Embryonic facial prominence (tissue), 1 donor: ENCODE measurements at regions not wholly inside any gene's neighbourhood (a gene's known extent, or its start where the extent isn't known, plus 50 kb on each side); places are given as distances from the start of the nearest gene placed in this dataset.

Experiments
- DNase-seq: peaks from one replicate; pipeline ENCODE4 v3.0.0-alpha.2; 2016; ENCODE audit errors: extremely low spot score

GRCh38 chr2:38203446-38203810, 127.5 kb upstream of the CYP1B1 start:
- DNase-seq: no peak

GRCh38 chr2:38202713-38203445, 126.9 kb upstream of the CYP1B1 start:
- no peak for DNase-seq

GRCh38 chr2:38201784-38202183, 125.8 kb upstream of the CYP1B1 start:
- no peak for DNase-seq

- DNase-seq: no peak
These were observed 124.6 kb upstream of the CYP1B1 start for GRCh38 chr2:38200598-38200997.

GRCh38 chr2:38199127-38199526, 123.2 kb upstream of the CYP1B1 start:
- no peak for DNase-seq

GRCh38 chr2:38194751-38195150, 118.8 kb upstream of the CYP1B1 start:
- DNase-seq: no peak

- DNase-seq: no peak
These were observed 117.0 kb upstream of the CYP1B1 start for GRCh38 chr2:38192976-38193375.

GRCh38 chr2:38192046-38192445, 116.1 kb upstream of the CYP1B1 start:
- DNase-seq: no peak

- DNase-seq: no peak
These were observed 115.6 kb upstream of the CYP1B1 start for GRCh38 chr2:38191516-38191915.

GRCh38 chr2:38190542-38191218, 114.7 kb upstream of the CYP1B1 start:
- no peak for DNase-seq

GRCh38 chr2:38187541-38188011, 111.6 kb upstream of the CYP1B1 start:
- DNase-seq: peak; percentile 19

GRCh38 chr2:38185012-38185491, 109.1 kb upstream of the CYP1B1 start:
- DNase-seq: no peak

GRCh38 chr2:38182492-38183003, 106.6 kb upstream of the CYP1B1 start:
- no peak for DNase-seq

GRCh38 chr2:38181806-38182491, 106.0 kb upstream of the CYP1B1 start:
- no peak for DNase-seq

GRCh38 chr2:38180754-38181153, 104.8 kb upstream of the CYP1B1 start:
- DNase-seq: no peak

GRCh38 chr2:38178556-38179419, 102.8 kb upstream of the CYP1B1 start:
- no peak for DNase-seq

- no peak for DNase-seq
These were observed 102.2 kb upstream of the CYP1B1 start for GRCh38 chr2:38178119-38178518.

GRCh38 chr2:38176619-38177021, 100.7 kb upstream of the CYP1B1 start:
- DNase-seq: no peak

GRCh38 chr2:38174646-38175423, 98.9 kb upstream of the CYP1B1 start:
- peak; percentile 14 for DNase-seq

GRCh38 chr2:38174131-38174530, 98.2 kb upstream of the CYP1B1 start:
- no peak for DNase-seq

GRCh38 chr2:38173683-38174082, 97.7 kb upstream of the CYP1B1 start:
- DNase-seq: no peak
